ENCODE measurements at regions not wholly inside any gene's neighbourhood (a gene's known extent, or its start where the extent isn't known, plus 50 kb on each side); places are given as distances from the start of the nearest gene placed in this dataset.

- TF ChIP-seq, protein P1, sequence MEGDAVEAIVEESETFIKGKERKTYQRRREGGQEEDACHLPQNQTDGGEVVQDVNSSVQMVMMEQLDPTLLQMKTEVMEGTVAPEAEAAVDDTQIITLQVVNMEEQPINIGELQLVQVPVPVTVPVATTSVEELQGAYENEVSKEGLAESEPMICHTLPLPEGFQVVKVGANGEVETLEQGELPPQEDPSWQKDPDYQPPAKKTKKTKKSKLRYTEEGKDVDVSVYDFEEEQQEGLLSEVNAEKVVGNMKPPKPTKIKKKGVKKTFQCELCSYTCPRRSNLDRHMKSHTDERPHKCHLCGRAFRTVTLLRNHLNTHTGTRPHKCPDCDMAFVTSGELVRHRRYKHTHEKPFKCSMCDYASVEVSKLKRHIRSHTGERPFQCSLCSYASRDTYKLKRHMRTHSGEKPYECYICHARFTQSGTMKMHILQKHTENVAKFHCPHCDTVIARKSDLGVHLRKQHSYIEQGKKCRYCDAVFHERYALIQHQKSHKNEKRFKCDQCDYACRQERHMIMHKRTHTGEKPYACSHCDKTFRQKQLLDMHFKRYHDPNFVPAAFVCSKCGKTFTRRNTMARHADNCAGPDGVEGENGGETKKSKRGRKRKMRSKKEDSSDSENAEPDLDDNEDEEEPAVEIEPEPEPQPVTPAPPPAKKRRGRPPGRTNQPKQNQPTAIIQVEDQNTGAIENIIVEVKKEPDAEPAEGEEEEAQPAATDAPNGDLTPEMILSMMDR (IDR thresholded peaks at IDR 0.05), result no peak
- no peak for TF ChIP-seq POLR2A (IDR thresholded peaks at IDR 0.05)
Measured at GRCh38 chr7:25677595-25677994, 449.3 kb upstream of the NPVF start.

Data from sigmoid colon (tissue), 3 donors.